ENCODE measurements at regions not wholly inside any gene's neighbourhood (a gene's known extent, or its start where the extent isn't known, plus 50 kb on each side); places are given as distances from the start of the nearest gene placed in this dataset.

DNA sequence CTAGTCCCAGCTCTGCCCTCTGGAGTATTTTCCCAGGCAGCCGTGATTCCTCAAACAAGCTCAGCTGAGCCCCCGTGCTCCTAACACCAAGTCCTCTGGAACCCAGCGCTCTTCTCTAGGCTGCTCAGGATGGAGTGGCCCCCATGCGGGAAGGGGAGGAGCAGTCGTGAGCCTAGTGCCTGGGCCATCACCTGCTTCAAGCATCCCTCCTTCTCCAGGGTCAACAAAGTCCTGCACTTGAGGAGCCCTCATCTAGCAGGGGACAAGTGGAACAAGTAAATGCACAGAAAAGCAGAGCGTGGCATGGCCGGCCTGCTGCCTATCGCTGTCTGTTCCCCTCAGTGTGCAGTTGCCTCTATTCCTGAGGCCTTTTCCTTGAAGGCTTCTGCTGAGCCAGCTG lies 168.6 kb downstream of the INHBB start:
- TF ChIP-seq POLR2A (IDR thresholded peaks at IDR 0.05) = no peak
- TF ChIP-seq, protein P1, sequence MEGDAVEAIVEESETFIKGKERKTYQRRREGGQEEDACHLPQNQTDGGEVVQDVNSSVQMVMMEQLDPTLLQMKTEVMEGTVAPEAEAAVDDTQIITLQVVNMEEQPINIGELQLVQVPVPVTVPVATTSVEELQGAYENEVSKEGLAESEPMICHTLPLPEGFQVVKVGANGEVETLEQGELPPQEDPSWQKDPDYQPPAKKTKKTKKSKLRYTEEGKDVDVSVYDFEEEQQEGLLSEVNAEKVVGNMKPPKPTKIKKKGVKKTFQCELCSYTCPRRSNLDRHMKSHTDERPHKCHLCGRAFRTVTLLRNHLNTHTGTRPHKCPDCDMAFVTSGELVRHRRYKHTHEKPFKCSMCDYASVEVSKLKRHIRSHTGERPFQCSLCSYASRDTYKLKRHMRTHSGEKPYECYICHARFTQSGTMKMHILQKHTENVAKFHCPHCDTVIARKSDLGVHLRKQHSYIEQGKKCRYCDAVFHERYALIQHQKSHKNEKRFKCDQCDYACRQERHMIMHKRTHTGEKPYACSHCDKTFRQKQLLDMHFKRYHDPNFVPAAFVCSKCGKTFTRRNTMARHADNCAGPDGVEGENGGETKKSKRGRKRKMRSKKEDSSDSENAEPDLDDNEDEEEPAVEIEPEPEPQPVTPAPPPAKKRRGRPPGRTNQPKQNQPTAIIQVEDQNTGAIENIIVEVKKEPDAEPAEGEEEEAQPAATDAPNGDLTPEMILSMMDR (IDR thresholded peaks at IDR 0.05) = no peak

Data from heart left ventricle (tissue), 13 donors.